HG02623 (cell line): ENCODE measurements at regions not wholly inside any gene's neighbourhood (a gene's known extent, or its start where the extent isn't known, plus 50 kb on each side); places are given as distances from the start of the nearest gene placed in this dataset.

Source experiments
- ATAC-seq: cut with Tn5 transposase; IDR thresholded peaks from one replicate; pipeline ENCODE4 v1.9.1; 2021; ENCODE audit warnings: moderate library complexity; ENCODE audit not compliant: unreplicated experiment

- ATAC-seq, result no peak
These were observed 76.8 kb upstream of the CHRNA7 start for GRCh38 chr15:31953478-31953877.

- ATAC-seq, result no peak
These were observed 75.7 kb upstream of the CHRNA7 start for GRCh38 chr15:31954374-31955172.

GRCh38 chr15:31955734-31956133 lies 74.6 kb upstream of the CHRNA7 start:
- no peak for ATAC-seq

- ATAC-seq, result no peak
These were observed 72.7 kb upstream of the CHRNA7 start for GRCh38 chr15:31957581-31957980.

GRCh38 chr15:31964586-31965307 lies 65.6 kb upstream of the CHRNA7 start:
- ATAC-seq, result no peak

GRCh38 chr15:31970007-31970406 lies 60.3 kb upstream of the CHRNA7 start:
- ATAC-seq, result no peak

GRCh38 chr15:31973197-31973596 lies 57.1 kb upstream of the CHRNA7 start:
- ATAC-seq, result no peak

GRCh38 chr15:31974154-31974794 lies 56.0 kb upstream of the CHRNA7 start:
- no peak for ATAC-seq

GRCh38 chr15:31974855-31975829 lies 55.2 kb upstream of the CHRNA7 start:
- no peak for ATAC-seq

GRCh38 chr15:31975830-31976229 lies 54.5 kb upstream of the CHRNA7 start:
- ATAC-seq, result no peak

GRCh38 chr15:31977138-31977537 lies 53.2 kb upstream of the CHRNA7 start:
- ATAC-seq, result no peak

- no peak for ATAC-seq
These were observed 52.3 kb upstream of the CHRNA7 start for GRCh38 chr15:31977812-31978661.
